H1 (cell line): ENCODE measurements at regions not wholly inside any gene's neighbourhood (a gene's known extent, or its start where the extent isn't known, plus 50 kb on each side); places are given as distances from the start of the nearest gene placed in this dataset.

ENCODE experiments used
- SIN3A ChIP-seq, 2 experiments: IDR thresholded peaks in 1 of 2; conservative IDR thresholded peaks in 1 of 2; 2 replicates each; pipeline ENCODE4 v1.6.1; 2011 to 2012; ENCODE audit warnings: low read length in 2 of 2, improper control_type of control experiment in 1 of 2, low read depth in 1 of 2, mild to moderate bottlenecking in 1 of 2
- SIX5 ChIP-seq: IDR thresholded peaks from 2 replicates; pipeline ENCODE4 v1.6.1; 2011; ENCODE audit warnings: mild to moderate bottlenecking, low read depth, low read length
- SP1 ChIP-seq: IDR thresholded peaks from 2 replicates; pipeline ENCODE4 v1.6.1; 2011; ENCODE audit warnings: low read depth, low read length

DNA sequence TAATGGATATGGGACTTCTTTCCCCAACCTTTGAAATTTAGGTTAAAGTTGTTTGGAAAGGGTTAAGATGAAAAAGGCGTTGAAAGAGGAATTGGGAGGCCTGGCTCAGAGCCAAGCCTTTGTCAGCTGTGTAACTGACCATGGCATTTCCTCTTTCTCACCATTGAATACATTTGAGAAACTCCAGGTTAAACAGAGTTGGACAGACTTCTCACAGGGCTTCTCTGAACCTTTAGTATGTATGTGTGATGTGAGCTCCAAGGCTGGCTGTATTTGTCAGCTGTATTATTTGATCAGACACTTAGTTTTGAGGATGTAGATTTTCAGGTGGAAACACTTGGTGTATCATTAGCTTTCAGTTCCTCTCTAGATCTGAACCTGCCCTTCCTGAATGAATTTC, 136.4 kb upstream of the GOLGA6L4 start (continued):
- no peak for TF ChIP-seq SIN3A (conservative IDR thresholded peaks at IDR 0.05 in 1 of 2, IDR thresholded peaks at IDR 0.05 in 1 of 2; ENCODE audit: low read depth in 1 of 2, low read length in 2 of 2)
- no peak for TF ChIP-seq SIX5
- TF ChIP-seq SP1, result no peak
